Kidney epithelial cell (primary cell): ENCODE measurements at regions not wholly inside any gene's neighbourhood (a gene's known extent, or its start where the extent isn't known, plus 50 kb on each side); places are given as distances from the start of the nearest gene placed in this dataset.

Experiments
- DNase-seq: peaks from one replicate; pipeline ENCODE4 v3.0.0-alpha.2; 2010; ENCODE audit warnings: low read depth
- H3K27me3 ChIP-seq: 2 replicates; pipeline ENCODE4 v1.6.0; 2011; ENCODE audit warnings: low read length; ENCODE audit not compliant: control insufficient read depth, insufficient read depth
- H3K36me3 ChIP-seq: 2 replicates; pipeline ENCODE4 v1.5.1; 2011; ENCODE audit warnings: low read length; ENCODE audit not compliant: control insufficient read depth, insufficient read depth
- H3K4me3 ChIP-seq: 2 replicates; pipeline ENCODE4 v1.5.1; 2011; ENCODE audit warnings: low read depth, mild to moderate bottlenecking, control low read depth, low read length
- TF ChIP-seq, protein P1 (sequence below): IDR thresholded peaks from 2 replicates; pipeline ENCODE4 v1.5.1; 2011; ENCODE audit warnings: mild to moderate bottlenecking, moderate library complexity, low read length, control low read depth, inconsistent platforms; ENCODE audit not compliant: insufficient read depth, poor library complexity, severe bottlenecking

DNA sequence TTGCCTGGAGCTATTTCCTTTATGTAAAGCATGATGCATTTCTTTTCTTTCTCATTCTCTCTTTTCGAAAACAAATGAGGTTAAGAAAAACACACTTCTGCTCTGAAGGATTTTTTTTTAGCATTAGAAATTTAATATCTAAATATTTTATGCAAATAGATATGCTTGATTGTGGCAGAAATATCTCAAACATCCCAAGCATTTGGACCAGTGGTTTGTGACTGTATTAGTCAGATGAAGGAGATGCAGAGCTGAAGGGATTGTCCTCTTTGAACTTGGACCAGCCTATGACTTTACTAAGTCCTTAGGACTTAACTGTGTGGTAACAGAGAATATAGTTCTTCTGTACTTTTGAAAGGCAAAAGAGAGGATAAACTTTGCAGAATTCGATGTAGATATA, 335.9 kb upstream of the NT5C1B start:
- no peak for DNase-seq
- TF ChIP-seq, protein P1, sequence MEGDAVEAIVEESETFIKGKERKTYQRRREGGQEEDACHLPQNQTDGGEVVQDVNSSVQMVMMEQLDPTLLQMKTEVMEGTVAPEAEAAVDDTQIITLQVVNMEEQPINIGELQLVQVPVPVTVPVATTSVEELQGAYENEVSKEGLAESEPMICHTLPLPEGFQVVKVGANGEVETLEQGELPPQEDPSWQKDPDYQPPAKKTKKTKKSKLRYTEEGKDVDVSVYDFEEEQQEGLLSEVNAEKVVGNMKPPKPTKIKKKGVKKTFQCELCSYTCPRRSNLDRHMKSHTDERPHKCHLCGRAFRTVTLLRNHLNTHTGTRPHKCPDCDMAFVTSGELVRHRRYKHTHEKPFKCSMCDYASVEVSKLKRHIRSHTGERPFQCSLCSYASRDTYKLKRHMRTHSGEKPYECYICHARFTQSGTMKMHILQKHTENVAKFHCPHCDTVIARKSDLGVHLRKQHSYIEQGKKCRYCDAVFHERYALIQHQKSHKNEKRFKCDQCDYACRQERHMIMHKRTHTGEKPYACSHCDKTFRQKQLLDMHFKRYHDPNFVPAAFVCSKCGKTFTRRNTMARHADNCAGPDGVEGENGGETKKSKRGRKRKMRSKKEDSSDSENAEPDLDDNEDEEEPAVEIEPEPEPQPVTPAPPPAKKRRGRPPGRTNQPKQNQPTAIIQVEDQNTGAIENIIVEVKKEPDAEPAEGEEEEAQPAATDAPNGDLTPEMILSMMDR, result no peak
- no peaks in the 10 kb centered on the region for H3K27me3 ChIP-seq
- H3K4me3 ChIP-seq, result no peak overlapping the region
- H3K36me3 ChIP-seq, result no peaks in the 10 kb centered on the region

DNA sequence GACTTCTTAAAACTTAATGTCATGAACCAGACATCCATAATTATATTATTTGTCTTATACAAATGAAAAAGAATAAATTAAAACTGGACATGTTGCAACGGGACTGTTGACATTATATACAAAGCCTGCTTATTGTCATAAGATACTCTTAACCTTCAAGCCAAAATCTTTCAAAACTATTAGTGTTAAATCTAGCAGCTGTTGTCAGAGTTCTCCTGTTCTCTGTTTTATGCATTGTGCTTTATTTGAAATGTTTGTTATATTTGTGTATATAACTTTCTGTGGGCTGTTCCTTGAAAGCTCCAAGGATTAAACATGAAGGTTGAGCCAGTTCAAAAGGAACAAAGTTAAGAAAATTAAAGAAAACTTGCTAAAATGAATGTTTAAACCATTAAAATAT, 335.5 kb upstream of the NT5C1B start:
- Histone ChIP-seq H3K36me3 (no peaks in the 10 kb centered on the region), H3K27me3 (no peaks in the 10 kb centered on the region), H3K4me3 (no peak overlapping the region)
- no peak for DNase-seq
- TF ChIP-seq, protein P1, result no peak

- no peak overlapping the region for H3K4me3 ChIP-seq
- no peaks in the 10 kb centered on the region for H3K36me3 ChIP-seq
- TF ChIP-seq, protein P1, result no peak
- no peak for DNase-seq
- no peaks in the 10 kb centered on the region for H3K27me3 ChIP-seq
Measured at GRCh38 chr2:18924386-18924785, 335.0 kb upstream of the NT5C1B start.

DNA sequence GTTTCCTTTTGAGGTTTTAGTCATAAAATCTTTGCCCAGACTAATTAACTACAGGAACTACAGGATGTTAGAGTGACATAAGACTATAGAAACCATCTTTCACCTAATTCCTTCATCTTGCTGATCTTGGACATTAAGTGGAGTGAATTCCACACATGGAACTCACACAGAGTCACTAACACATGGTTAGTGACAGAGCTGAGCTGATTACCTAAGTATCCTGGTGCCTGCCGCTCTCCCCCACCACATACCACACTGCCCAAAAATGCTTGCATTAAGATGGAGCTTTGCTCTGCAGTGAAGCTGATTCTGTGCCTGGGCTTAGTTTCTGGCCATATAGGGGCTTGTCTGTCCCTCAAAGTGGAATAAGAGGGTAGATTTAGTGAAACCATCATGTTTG, 332.9 kb upstream of the NT5C1B start:
- DNase-seq, result no peak
- Histone ChIP-seq H3K4me3 (no peak overlapping the region), H3K27me3 (no peaks in the 10 kb centered on the region), H3K36me3 (no peaks in the 10 kb centered on the region)
- TF ChIP-seq, protein P1, result no peak

DNA sequence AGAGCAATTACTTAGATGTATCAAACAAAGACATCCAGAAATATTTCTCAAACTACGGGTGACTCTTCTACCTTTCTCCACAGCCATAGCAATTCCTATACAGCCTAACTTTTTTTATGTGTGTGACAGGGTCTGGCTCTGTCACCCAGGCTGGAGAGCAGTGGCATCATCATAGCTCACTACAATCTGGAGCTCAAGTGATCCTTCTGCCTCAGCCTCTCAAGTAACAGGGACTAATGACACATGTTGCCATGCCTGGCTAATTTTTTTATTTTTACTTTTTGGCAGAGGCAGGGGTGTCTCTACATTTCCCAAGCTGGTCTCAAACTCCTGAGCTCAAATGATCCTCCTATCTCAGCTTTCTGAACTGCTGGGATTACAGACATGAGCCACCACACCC, 328.9 kb upstream of the NT5C1B start:
- DNase-seq, result no peak
- no peaks in the 10 kb centered on the region for H3K27me3 ChIP-seq
- no peaks in the 10 kb centered on the region for H3K36me3 ChIP-seq
- H3K4me3 ChIP-seq, result no peak overlapping the region
- TF ChIP-seq, protein P1, result no peak

DNA sequence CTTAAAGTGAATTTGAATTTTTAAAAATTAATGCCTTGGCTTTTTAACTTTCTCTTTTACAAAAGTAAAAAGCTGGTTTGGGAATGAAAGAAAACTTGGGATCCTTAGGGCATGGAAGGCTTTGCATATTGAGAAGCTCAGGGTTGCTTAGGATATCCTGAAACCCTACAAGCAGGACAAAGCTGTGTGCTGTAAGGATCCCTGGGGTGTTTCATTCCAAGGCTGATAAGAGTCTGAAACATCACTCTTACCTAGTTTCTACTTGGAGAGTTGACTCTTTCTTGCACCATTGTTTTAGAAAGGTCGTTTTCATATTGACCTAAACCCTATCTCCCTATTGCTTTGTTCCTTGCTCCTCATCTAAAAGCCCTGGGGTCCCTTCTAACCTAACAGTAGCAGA, 325.9 kb upstream of the NT5C1B start:
- Histone ChIP-seq H3K4me3 (no peak overlapping the region), H3K27me3 (no peaks in the 10 kb centered on the region), H3K36me3 (no peaks in the 10 kb centered on the region)
- TF ChIP-seq, protein P1, result no peak
- DNase-seq, result no peak
